ENCODE measurements at regions not wholly inside any gene's neighbourhood (a gene's known extent, or its start where the extent isn't known, plus 50 kb on each side); places are given as distances from the start of the nearest gene placed in this dataset.

- TF ChIP-seq CTCF (IDR thresholded peaks at IDR 0.05; ENCODE audit: low read depth, low read length, poor library complexity, severe bottlenecking) (no peak), EZH2phosphoT487 (IDR thresholded peaks at IDR 0.05; ENCODE audit: borderline replicate concordance, low read length) (no peak)
Measured at GRCh38 chr9:129399634-129399990, 221.3 kb downstream of the C9orf50 start.

Data from DOHH2 (cell line).